ENCODE measurements at regions not wholly inside any gene's neighbourhood (a gene's known extent, or its start where the extent isn't known, plus 50 kb on each side); places are given as distances from the start of the nearest gene placed in this dataset.

DNA sequence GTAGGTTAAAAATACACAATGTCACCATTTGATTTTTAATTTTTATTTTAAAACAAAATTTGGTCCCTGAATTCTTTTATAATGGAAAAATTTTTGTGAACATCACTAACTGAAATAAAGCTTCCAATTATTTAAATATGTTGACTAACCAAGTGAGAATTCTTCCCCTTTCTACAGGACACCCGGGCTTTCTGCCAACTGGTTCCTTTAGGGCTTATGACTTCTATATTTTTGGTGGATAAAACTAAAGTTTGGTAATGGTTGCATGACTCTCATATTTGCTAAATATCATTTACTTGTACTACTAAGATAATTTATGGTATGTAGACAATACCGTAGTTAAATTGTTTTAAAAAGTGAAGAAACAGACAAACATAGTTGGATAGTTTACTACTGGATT is 291.0 kb upstream of the DOK6 start:
- no peak for DNase-seq (ENCODE audit: low read depth, low spot score)

GRCh38 chr18:69120833-69121232 is 279.9 kb upstream of the DOK6 start:
- no peak for DNase-seq (ENCODE audit: low read depth, low spot score)

DNA sequence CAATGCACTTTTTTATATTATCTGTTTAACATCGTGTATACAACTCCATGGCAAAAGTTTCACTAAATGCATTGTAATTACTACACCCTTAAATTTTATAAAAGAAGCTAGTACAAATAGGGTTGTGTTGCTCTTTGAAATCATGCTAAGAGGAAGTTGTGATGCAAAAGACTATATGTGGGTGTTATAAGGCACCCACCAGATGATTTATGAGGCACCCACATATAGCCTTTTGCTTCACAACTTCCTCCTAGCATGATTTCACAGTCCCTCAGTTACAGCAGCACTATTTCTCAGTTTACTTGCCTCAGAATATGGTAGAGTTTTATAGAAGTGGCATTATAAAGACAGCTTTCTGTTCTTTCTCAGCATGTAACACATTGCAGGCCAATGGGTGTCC is 277.3 kb upstream of the DOK6 start:
- no peak for DNase-seq (ENCODE audit: low read depth, low spot score)

DNA sequence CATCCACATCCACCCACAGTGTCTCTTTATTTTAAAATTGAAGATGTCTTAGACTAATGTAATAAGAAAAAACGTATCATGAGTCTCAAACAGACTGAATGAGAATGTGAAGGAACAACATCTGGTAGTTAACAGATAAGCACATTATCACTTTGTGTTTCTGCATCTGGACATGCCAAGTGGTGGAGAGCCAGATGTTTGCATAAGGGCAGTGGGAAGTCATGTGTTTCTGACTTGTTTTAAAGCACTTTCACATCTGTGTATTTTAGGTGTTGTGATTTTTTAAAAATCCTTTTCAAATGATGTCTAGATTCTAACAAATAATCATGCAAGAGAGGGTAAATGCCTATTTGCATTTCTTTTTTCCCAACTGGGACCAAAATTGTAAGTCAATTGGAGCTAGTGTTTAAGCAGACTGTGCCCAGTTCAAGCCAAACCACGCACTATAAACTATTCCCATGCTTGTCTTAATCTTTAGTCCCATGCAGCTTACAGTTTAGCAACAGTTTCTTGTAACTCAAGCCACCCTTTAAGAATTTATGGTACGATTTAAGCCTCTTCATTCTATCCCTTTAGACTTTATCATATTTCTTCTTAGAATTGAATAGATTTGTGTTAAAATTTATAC is 272.7 kb upstream of the DOK6 start:
- DNase-seq (ENCODE audit: low read depth, low spot score) = no peak

GRCh38 chr18:69128566-69128965 is 272.1 kb upstream of the DOK6 start:
- DNase-seq (ENCODE audit: low read depth, low spot score) = no peak

GRCh38 chr18:69128978-69129377 is 271.7 kb upstream of the DOK6 start:
- peak; percentile 1 for DNase-seq (ENCODE audit: low read depth, low spot score)

GRCh38 chr18:69138088-69138487 is 262.6 kb upstream of the DOK6 start:
- no peak for DNase-seq (ENCODE audit: low read depth, low spot score)

- no peak for DNase-seq (ENCODE audit: low read depth, low spot score)
These were observed 257.6 kb upstream of the DOK6 start for GRCh38 chr18:69143084-69143483.

- no peak for DNase-seq (ENCODE audit: low read depth, low spot score)
These were observed 248.3 kb upstream of the DOK6 start for GRCh38 chr18:69152436-69152835.

GRCh38 chr18:69157906-69158305 is 242.8 kb upstream of the DOK6 start:
- no peak for DNase-seq (ENCODE audit: low read depth, low spot score)

GRCh38 chr18:69158944-69159343 is 241.7 kb upstream of the DOK6 start:
- DNase-seq (ENCODE audit: low read depth, low spot score) = no peak

DNA sequence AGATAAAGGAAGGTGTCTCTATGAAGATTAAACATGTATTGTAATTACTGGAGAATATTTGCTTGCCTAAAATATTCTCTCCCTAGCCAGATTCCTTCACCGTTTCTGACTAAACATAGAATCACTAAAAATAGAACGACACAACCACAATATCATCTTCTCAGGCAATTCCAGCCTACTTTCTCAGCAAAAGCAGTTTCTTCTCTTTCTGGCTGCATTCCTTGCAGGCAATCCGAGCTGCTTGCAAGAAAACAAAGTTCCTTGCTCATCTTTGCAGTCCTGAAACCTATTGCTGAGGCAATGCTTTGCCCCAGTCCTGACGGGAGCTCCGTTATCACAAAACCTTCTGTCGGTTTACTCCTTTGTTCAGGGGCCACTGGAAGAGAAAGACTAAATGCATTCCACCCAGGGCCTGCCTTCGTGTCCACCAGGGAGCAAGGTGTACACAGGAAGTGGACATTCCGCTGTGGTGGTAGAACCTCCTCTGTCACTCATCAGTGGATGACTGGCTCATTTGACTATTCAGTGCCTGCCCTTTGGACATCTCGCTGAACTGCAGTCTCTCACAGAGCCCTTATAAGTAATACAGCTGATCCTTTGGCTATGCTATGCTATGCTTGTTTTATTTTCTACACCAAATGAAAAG is 239.2 kb upstream of the DOK6 start:
- DNase-seq (ENCODE audit: low read depth, low spot score) = no peak

DNA sequence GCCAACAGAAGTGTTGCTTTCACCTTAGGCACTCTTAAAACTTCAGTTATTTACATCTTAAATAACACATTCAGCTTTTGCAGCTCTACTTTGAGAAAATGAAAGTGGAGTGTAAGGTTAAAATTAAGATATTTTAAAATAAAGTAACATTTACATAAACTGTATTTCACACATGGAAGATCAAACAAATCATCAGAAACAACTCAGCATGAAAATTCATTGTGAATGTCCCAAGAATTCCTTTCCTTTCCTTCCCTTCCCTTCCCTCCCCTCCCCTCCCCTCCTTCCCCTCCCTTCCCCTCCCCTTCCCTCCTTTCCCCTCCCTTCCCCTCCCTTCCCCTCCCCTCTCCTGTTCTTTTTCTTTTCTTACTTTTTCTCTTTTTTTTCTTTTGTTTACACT is 238.0 kb upstream of the DOK6 start:
- no peak for DNase-seq (ENCODE audit: low read depth, low spot score)

GRCh38 chr18:69172046-69172445 is 228.6 kb upstream of the DOK6 start:
- DNase-seq (ENCODE audit: low read depth, low spot score) = no peak

DNA sequence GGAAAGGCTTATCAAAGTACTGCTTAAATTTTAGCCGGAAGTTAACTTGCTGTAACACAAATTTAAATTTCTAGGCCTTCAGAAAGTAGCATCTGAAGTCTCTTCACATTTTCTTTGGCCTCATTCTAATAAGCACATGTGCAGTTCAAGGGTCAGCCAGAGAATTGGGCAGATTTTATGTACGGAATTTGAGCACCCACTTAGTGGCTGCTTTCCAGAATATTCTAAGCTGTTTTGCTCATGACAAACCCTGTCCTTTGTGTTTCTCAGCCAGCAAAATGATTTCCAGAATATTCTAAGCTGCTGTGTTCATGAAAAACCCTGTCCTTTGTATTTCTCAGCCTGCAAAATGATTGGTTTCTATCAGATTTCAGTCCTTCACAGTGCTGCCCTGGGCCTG is 225.0 kb upstream of the DOK6 start:
- DNase-seq (ENCODE audit: low read depth, low spot score) = no peak

- DNase-seq (ENCODE audit: low read depth, low spot score) = no peak
These were observed 223.9 kb upstream of the DOK6 start for GRCh38 chr18:69176741-69177140.

- no peak for DNase-seq (ENCODE audit: low read depth, low spot score)
These were observed 223.0 kb upstream of the DOK6 start for GRCh38 chr18:69177702-69178101.

DNA sequence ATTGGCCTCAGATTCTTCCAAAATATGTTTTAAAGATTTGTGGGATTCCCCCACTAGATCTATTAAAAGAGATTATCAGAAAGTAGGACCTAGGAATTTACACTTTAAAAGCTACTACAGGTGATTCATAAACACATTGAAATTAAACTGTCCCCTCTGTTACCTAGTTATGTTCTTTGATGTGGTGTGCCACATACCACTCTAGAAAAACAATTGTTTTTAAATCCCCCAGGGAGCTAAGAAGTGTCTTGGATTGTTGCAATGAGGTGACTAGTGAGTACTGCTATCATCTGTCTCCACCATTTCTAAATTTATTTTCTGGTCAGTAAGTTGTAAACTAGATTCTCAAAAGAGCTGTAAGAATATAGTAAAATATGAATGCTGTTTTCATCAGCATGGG is 214.5 kb upstream of the DOK6 start:
- no peak for DNase-seq (ENCODE audit: low read depth, low spot score)

- no peak for DNase-seq (ENCODE audit: low read depth, low spot score)
These were observed 204.4 kb upstream of the DOK6 start for GRCh38 chr18:69196336-69196735.

- no peak for DNase-seq (ENCODE audit: low read depth, low spot score)
These were observed 194.8 kb upstream of the DOK6 start for GRCh38 chr18:69205925-69206324.

DNA sequence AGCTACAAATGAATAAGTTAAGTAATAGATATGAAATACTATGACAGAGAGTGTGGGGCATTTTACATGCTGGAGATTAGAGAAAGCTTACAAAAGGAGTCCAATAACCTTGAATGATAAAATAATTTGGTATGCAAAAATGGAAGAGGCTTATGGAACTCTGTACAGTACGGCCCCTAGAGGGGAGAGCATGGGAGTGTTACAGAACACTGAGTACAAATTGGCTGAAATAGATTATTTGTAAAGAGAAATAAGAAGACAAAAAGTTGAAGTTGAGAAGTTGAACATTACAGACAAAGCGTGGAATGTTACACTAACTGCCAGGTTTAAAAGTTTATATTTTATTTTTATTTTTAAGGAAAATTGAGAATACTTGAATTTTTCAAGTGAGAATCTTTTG is 192.1 kb upstream of the DOK6 start:
- no peak for DNase-seq (ENCODE audit: low read depth, low spot score)

DNA sequence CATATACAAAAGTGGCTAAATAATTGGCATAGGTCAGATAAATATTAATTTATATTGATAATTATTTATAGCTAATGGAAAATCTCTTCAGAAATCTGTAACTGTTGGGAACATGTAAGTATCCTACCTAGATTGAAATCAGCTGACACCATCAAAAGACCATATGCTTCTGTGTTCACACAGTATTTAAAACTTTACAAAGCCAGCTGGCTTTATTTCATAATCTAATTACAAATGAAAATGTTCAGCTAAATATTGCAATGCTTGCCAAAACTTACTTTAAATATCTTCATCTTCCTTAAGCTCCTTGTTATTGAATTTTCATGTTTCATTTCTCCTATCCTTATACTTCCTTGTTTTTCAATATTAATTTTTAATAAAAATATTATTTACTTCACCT is 190.9 kb upstream of the DOK6 start:
- DNase-seq (ENCODE audit: low read depth, low spot score) = no peak

DNA sequence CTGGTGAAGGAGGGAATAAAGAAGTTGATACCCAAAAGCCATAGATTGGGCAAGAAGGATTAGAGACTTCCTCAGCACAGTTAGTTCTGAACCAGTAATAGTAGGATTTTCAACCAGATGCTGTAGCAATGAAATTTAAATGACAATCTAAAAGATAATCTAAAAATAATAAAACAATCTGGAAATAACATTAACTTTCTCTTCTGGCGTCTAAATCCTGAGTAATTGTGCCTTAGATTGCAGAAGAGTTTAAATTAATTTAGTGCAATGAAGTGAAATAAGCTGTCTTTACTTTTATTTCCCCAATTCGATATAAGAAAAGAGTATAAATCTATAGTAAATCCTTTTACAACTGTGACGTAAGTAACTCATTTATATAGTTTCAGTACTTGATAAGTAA is 186.8 kb upstream of the DOK6 start:
- no peak for DNase-seq (ENCODE audit: low read depth, low spot score)

DNA sequence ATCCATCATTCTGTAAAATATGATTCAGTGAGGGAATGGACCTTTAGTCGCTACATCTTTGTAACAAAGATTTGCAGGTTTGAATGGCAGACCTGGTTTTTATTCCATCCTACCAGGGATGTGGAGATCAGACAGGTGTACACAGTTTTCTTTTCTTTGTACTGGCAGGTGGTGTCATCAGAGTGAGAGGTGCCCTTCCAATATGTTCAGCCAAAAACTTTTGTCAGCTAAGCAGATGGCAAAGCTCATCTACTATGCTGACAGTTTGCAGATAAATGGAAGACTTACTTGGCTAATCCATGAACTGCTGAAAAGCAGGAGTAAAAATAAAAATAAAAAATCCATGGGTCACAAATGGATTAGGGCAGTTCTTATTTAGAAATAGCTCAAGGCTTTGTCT is 185.5 kb upstream of the DOK6 start:
- DNase-seq (ENCODE audit: low read depth, low spot score) = no peak

Measured in ELF-1 (cell line).